Hepatocyte (in vitro differentiated cells): ENCODE measurements at regions not wholly inside any gene's neighbourhood (a gene's known extent, or its start where the extent isn't known, plus 50 kb on each side); places are given as distances from the start of the nearest gene placed in this dataset.

Source experiments
- DNase-seq: peaks from one replicate; pipeline ENCODE4 v3.0.0-alpha.2; 2016; ENCODE audit warnings: low spot score
- H2AFZ ChIP-seq: fragments of 200-600 bp; sonication (generic); 2 replicates; pipeline ENCODE4 v1.6.0; 2016; ENCODE audit warnings: antibody characterized with exemption, mild to moderate bottlenecking
- H3K27ac ChIP-seq: fragments of 200-600 bp; sonication (generic); 2 replicates; pipeline ENCODE4 v1.5.1; 2016; ENCODE audit warnings: mild to moderate bottlenecking
- H3K27me3 ChIP-seq: fragments of 200-600 bp; sonication (generic); 2 replicates; pipeline ENCODE4 v1.6.1; 2016
- H3K36me3 ChIP-seq: fragments of 200-600 bp; sonication (generic); replicated peaks from 2 replicates; pipeline ENCODE4 v1.5.1; 2016; ENCODE audit warnings: low read depth; ENCODE audit not compliant: insufficient read depth
- H3K4me1 ChIP-seq: fragments of 200-600 bp; sonication (generic); 2 replicates; pipeline ENCODE4 v1.5.1; 2016; ENCODE audit warnings: mild to moderate bottlenecking, moderate library complexity; ENCODE audit not compliant: insufficient read depth
- H3K4me2 ChIP-seq: fragments of 200-600 bp; sonication (generic); 2 replicates; pipeline ENCODE4 v1.6.0; 2016
- H3K4me3 ChIP-seq: fragments of 200-600 bp; sonication (generic); 2 replicates; pipeline ENCODE4 v1.5.1; 2016; ENCODE audit warnings: mild to moderate bottlenecking
- H3K79me2 ChIP-seq: fragments of 200-600 bp; sonication (generic); 2 replicates; pipeline ENCODE4 v1.6.0; 2017; ENCODE audit warnings: mild to moderate bottlenecking
- H3K9me2 ChIP-seq: fragments of 200-600 bp; sonication (generic); replicated peaks from 2 replicates; pipeline ENCODE4 v1.6.0; 2017; ENCODE audit warnings: mild to moderate bottlenecking; ENCODE audit not compliant: insufficient read depth
- H3K9me3 ChIP-seq: fragments of 200-600 bp; sonication (generic); 2 replicates; pipeline ENCODE4 v1.5.1; 2016; ENCODE audit warnings: low read depth, mild to moderate bottlenecking
- H4K20me1 ChIP-seq: fragments of 200-600 bp; sonication (generic); 2 replicates; pipeline ENCODE4 v1.6.0; 2016; ENCODE audit warnings: mild to moderate bottlenecking; ENCODE audit not compliant: insufficient read depth, poor library complexity, severe bottlenecking
- EZH2 ChIP-seq: fragments of 200-600 bp; sonication (generic); IDR thresholded peaks from 2 replicates; pipeline ENCODE4 v1.6.1; 2016; ENCODE audit warnings: antibody characterized with exemption, mild to moderate bottlenecking, borderline replicate concordance
- EZH2phosphoT487 ChIP-seq: fragments of 200-600 bp; sonication (generic); IDR thresholded peaks from one replicate; pipeline ENCODE4 v1.6.1; 2018; ENCODE audit warnings: antibody characterized with exemption, mild to moderate bottlenecking, low read depth, moderate library complexity; ENCODE audit not compliant: unreplicated experiment, severe bottlenecking
- WGBS: methylation state at CpG from one replicate; pipeline ENCODE4 v1.1.6; 2016; ENCODE audit warnings: low lambda C conversion rate; ENCODE audit errors: missing lambda C conversion rate; 5-methylcytosine and 5-hydroxymethylcytosine counted together
- TF ChIP-seq, protein P1 (sequence below): fragments of 200-600 bp; sonication (generic); IDR thresholded peaks from 2 replicates; pipeline ENCODE4 v1.5.1; 2016; ENCODE audit warnings: antibody characterized with exemption, mild to moderate bottlenecking; ENCODE audit not compliant: poor library complexity

DNA sequence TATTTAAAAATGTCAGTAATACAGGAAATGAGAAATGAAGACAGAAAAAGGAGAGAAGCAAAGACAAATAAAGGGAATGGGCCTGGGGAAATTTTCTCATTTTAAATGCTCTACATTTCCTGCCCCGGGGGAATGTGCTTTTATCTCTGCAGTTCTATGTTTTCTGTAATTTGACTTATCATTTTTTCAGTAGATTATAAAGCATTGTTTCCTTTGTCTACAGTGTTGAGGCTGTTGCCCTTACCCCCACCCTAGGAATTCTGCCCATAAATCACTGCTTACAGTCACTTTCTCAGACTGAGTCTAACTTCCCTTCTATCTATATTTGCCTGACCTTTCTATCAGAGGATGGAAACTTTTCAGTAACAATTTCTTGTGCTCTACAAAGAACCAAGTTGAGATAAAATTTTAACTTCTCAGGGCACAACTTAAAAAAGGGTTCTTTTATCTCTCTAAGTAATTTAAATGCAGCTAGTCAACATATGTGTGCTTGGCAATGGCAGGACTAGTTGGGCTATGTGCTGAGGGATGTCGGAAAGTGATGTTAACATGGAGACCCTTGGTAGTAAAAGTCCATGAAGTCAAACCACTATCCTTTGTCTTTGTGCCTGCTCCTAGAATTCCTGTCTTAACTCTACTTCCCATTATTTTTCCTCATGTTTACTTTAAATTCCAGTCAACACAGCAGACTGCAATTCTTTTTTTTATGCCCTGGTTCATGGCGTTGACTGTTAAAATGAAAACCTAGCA lies 146.5 kb upstream of the MMADHC start:
- peak overlapping the region; percentile 14 for H3K27ac ChIP-seq
- DNase-seq = peak; percentile 23
- H3K9me2 ChIP-seq = no peaks in the 10 kb centered on the region
- H2AFZ ChIP-seq = no peak overlapping the region
- no peaks in the 10 kb centered on the region for H3K27me3 ChIP-seq
- H3K36me3 ChIP-seq = no peaks in the 10 kb centered on the region
- no peak overlapping the region for H3K4me2 ChIP-seq
- no peak overlapping the region for H3K4me3 ChIP-seq
- peaks cover 10% of the 10 kb centered on the region for H3K4me1 ChIP-seq
- TF ChIP-seq, protein P1, sequence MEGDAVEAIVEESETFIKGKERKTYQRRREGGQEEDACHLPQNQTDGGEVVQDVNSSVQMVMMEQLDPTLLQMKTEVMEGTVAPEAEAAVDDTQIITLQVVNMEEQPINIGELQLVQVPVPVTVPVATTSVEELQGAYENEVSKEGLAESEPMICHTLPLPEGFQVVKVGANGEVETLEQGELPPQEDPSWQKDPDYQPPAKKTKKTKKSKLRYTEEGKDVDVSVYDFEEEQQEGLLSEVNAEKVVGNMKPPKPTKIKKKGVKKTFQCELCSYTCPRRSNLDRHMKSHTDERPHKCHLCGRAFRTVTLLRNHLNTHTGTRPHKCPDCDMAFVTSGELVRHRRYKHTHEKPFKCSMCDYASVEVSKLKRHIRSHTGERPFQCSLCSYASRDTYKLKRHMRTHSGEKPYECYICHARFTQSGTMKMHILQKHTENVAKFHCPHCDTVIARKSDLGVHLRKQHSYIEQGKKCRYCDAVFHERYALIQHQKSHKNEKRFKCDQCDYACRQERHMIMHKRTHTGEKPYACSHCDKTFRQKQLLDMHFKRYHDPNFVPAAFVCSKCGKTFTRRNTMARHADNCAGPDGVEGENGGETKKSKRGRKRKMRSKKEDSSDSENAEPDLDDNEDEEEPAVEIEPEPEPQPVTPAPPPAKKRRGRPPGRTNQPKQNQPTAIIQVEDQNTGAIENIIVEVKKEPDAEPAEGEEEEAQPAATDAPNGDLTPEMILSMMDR = no peak
- TF ChIP-seq EZH2phosphoT487 = no peak
- no peak for TF ChIP-seq EZH2
- H3K79me2 ChIP-seq = no peaks in the 10 kb centered on the region
- no peaks in the 10 kb centered on the region for H4K20me1 ChIP-seq
- 59% methylated on average over 3 of the region's 3 CpGs for WGBS
- no peaks in the 10 kb centered on the region for H3K9me3 ChIP-seq

DNA sequence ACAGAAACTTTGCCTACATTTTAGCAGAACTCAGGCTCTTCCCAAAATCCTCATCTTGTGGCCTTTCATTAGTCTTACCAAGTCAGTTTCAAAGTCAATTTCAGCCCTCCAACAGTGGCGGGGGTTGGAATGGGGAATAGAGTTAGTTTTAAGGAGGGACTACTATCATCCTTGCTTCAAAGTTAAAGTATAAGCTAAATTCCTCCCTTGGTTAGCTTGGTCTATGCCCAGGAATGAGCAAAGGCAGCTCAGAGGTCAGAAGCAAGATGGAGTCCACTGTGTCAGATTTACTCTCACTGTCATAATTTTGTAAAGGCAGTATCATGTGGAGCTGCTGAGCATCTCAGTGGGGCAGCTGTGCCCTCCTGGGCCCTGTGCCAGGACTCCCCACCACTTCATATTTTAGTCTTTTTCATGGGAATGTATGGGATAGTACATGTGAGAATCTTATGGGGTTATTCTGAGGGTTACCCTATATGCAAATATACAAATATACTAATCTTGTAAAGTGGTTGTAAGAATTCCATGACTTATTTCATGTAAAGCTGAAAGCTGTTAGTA lies 145.2 kb upstream of the MMADHC start:
- WGBS = 91% methylated on average over 1 of the region's 1 CpG
- Histone ChIP-seq H3K4me3 (no peak overlapping the region), H3K9me3 (no peaks in the 10 kb centered on the region), H2AFZ (no peak overlapping the region), H4K20me1 (no peaks in the 10 kb centered on the region), H3K4me1 (peaks cover 10% of the 10 kb centered on the region), H3K4me2 (no peak overlapping the region), H3K27ac (no peak overlapping the region), H3K79me2 (no peaks in the 10 kb centered on the region), H3K27me3 (no peaks in the 10 kb centered on the region), H3K9me2 (no peaks in the 10 kb centered on the region), H3K36me3 (no peaks in the 10 kb centered on the region)
- TF ChIP-seq, protein P1 = no peak
- no peak for TF ChIP-seq EZH2phosphoT487
- no peak for TF ChIP-seq EZH2
- DNase-seq = no peak

DNA sequence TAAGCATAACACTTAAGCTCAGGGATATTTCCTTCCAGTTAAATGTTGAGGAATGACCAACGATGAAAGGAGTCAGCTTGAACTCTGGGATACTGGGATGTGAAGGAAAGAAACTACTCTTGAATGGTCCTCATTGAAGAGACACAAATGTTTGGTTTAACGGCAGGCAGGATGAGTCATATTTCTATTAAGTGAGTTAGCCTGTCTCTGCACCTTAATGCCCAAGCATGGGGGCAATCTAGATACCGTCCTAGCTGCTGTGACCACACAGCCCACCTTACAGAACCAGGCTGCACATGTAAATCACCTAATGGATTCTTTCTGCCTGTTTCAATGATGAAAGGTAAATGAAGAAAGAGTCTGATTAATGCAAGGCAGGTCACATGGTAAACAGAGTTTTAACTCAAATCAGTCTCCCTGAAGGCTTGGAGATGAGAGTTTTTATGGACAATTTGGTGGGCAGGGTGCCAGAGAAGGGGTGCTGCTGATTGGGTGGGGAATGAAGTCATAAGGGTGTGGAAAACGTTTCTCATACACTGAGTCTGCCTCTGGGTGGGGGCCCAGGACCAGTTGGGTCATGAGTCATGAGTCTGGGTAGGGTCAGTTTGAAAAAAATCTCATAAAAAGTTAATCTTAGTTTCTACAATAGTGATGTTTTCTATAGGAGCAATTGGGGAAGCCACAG lies 144.6 kb upstream of the MMADHC start:
- Histone ChIP-seq H2AFZ (no peak overlapping the region), H3K9me3 (no peaks in the 10 kb centered on the region), H3K79me2 (no peaks in the 10 kb centered on the region), H3K4me3 (no peak overlapping the region), H3K4me1 (peaks cover 10% of the 10 kb centered on the region), H3K27me3 (no peaks in the 10 kb centered on the region), H3K36me3 (no peaks in the 10 kb centered on the region), H3K9me2 (no peaks in the 10 kb centered on the region), H4K20me1 (no peaks in the 10 kb centered on the region), H3K27ac (no peak overlapping the region), H3K4me2 (no peak overlapping the region)
- TF ChIP-seq, protein P1 = no peak
- no peak for TF ChIP-seq EZH2phosphoT487
- no peak for TF ChIP-seq EZH2
- WGBS = 63% methylated on average over 4 of the region's 4 CpGs
- DNase-seq = peak; percentile 35
